IMR-90 (cell line): ENCODE measurements at regions not wholly inside any gene's neighbourhood (a gene's known extent, or its start where the extent isn't known, plus 50 kb on each side); places are given as distances from the start of the nearest gene placed in this dataset.

Source experiments
- BHLHE40 ChIP-seq: fragments of 150-350 bp; IDR thresholded peaks from 2 replicates; pipeline ENCODE4 v1.6.1; 2016; ENCODE audit warnings: mild to moderate bottlenecking, low read depth, low read length
- CEBPB ChIP-seq: IDR thresholded peaks from 2 replicates; pipeline ENCODE4 v1.6.1; 2012; ENCODE audit warnings: low read depth, low read length, improper control_type of control experiment
- CTCF ChIP-seq: conservative IDR thresholded peaks from 2 replicates; pipeline ENCODE4 v1.5.1; 2012; ENCODE audit warnings: mild to moderate bottlenecking, low read depth, low read length, improper control_type of control experiment
- ELK1 ChIP-seq: fragments of 150-350 bp; IDR thresholded peaks from 2 replicates; pipeline ENCODE4 v1.6.1; 2016; ENCODE audit warnings: low read depth, mild to moderate bottlenecking, low read length, moderate library complexity, borderline replicate concordance
- FOS ChIP-seq: fragments of 150-350 bp; IDR thresholded peaks from 2 replicates; pipeline ENCODE4 v1.6.1; 2016; ENCODE audit warnings: low read depth, low read length
- MAFK ChIP-seq: IDR thresholded peaks from 2 replicates; pipeline ENCODE4 v1.6.1; 2012; ENCODE audit warnings: low read depth, low read length, improper control_type of control experiment
- MAZ ChIP-seq: IDR thresholded peaks from 2 replicates; pipeline ENCODE4 v1.6.1; 2012; ENCODE audit warnings: low read depth, mild to moderate bottlenecking, low read length, improper control_type of control experiment, moderate library complexity, borderline replicate concordance
- MXI1 ChIP-seq: IDR thresholded peaks from 2 replicates; pipeline ENCODE4 v1.6.1; 2012; ENCODE audit warnings: low read depth, mild to moderate bottlenecking, low read length, moderate library complexity, borderline replicate concordance
- POLR2A ChIP-seq: IDR thresholded peaks from 2 replicates; pipeline ENCODE4 v1.6.1; 2012; ENCODE audit warnings: mild to moderate bottlenecking, low read depth, low read length
- RAD21 ChIP-seq: IDR thresholded peaks from 2 replicates; pipeline ENCODE4 v1.6.1; 2012; ENCODE audit warnings: low read length, improper control_type of control experiment
- RCOR1 ChIP-seq: IDR thresholded peaks from 2 replicates; pipeline ENCODE4 v1.6.1; 2012; ENCODE audit warnings: mild to moderate bottlenecking, low read length, improper control_type of control experiment; ENCODE audit not compliant: insufficient replicate concordance
- RFX5 ChIP-seq: IDR thresholded peaks from 2 replicates; pipeline ENCODE4 v1.8.0; 2012; ENCODE audit warnings: low read depth, mild to moderate bottlenecking, low read length, moderate library complexity
- SMC3 ChIP-seq: fragments of 150-350 bp; IDR thresholded peaks from 2 replicates; pipeline ENCODE4 v1.6.1; 2016; ENCODE audit warnings: low read depth, mild to moderate bottlenecking, antibody characterized with exemption, low read length, moderate library complexity
- USF2 ChIP-seq: fragments of 150-350 bp; IDR thresholded peaks from 2 replicates; pipeline ENCODE4 v1.6.1; 2017; ENCODE audit warnings: mild to moderate bottlenecking, antibody characterized with exemption, low read length, low read depth

- TF ChIP-seq POLR2A (no peak), CTCF (no peak), RAD21 (no peak), BHLHE40 (no peak), RFX5 (no peak), MAFK (no peak), RCOR1 (no peak), USF2 (no peak), MXI1 (no peak), CEBPB (no peak), SMC3 (no peak), ELK1 (no peak), MAZ (no peak), FOS (no peak)
Observed at GRCh38 chr13:39250440-39250839, 212.2 kb downstream of the NHLRC3 start.
